ENCODE measurements at regions not wholly inside any gene's neighbourhood (a gene's known extent, or its start where the extent isn't known, plus 50 kb on each side); places are given as distances from the start of the nearest gene placed in this dataset.

- no peaks in the 10 kb centered on the region for H3K4me1 Mint-ChIP-seq
- no peaks in the 10 kb centered on the region for H3K9me3 ChIP-seq (ENCODE audit: control insufficient read depth, low read depth, low read length)
- H3K4ac ChIP-seq (ENCODE audit: low read depth, low read length) = no peak overlapping the region
- no peak overlapping the region for H2BK120ac ChIP-seq (ENCODE audit: low read depth, low read length, poor library complexity, severe bottlenecking)
- no peaks in the 10 kb centered on the region for H3K4me1 ChIP-seq (ENCODE audit: insufficient read depth, low read length)
- no peaks in the 10 kb centered on the region for H4K20me1 ChIP-seq (ENCODE audit: control insufficient read depth, insufficient read depth, insufficient read length)
- DNase-seq = no peak
- H2BK5ac ChIP-seq (ENCODE audit: insufficient read length, low read length) = no peak overlapping the region
- H2BK15ac ChIP-seq (ENCODE audit: low read depth, low read length) = no peak overlapping the region
- no peak overlapping the region for H3K23ac ChIP-seq (ENCODE audit: insufficient read length, low read depth, low read length)
- no peaks in the 10 kb centered on the region for H3K79me1 ChIP-seq (ENCODE audit: insufficient read depth, low read depth, low read length, poor library complexity, severe bottlenecking)
- no peaks in the 10 kb centered on the region for H3K9me3 Mint-ChIP-seq
- H3K56ac ChIP-seq (ENCODE audit: insufficient read length, low read depth, low read length) = no peak overlapping the region
- no peak overlapping the region for H3K27ac Mint-ChIP-seq
- H4K5ac ChIP-seq (ENCODE audit: insufficient read length, low read depth, low read length) = no peak overlapping the region
- H3K27me3 Mint-ChIP-seq (ENCODE audit: low read depth) = peaks cover 4% of the 10 kb centered on the region; the same call in 1 of the 2 replicates
- H2BK12ac ChIP-seq (ENCODE audit: insufficient read length, low read depth, low read length) = no peak overlapping the region
- H3T11ph ChIP-seq (ENCODE audit: low read length) = no peak overlapping the region
- H2AK5ac ChIP-seq (ENCODE audit: insufficient read length, low read length) = no peak overlapping the region
- H3K9ac ChIP-seq (ENCODE audit: extremely low read depth, insufficient read length, low read length) = no peak overlapping the region
- TF ChIP-seq, protein P1, sequence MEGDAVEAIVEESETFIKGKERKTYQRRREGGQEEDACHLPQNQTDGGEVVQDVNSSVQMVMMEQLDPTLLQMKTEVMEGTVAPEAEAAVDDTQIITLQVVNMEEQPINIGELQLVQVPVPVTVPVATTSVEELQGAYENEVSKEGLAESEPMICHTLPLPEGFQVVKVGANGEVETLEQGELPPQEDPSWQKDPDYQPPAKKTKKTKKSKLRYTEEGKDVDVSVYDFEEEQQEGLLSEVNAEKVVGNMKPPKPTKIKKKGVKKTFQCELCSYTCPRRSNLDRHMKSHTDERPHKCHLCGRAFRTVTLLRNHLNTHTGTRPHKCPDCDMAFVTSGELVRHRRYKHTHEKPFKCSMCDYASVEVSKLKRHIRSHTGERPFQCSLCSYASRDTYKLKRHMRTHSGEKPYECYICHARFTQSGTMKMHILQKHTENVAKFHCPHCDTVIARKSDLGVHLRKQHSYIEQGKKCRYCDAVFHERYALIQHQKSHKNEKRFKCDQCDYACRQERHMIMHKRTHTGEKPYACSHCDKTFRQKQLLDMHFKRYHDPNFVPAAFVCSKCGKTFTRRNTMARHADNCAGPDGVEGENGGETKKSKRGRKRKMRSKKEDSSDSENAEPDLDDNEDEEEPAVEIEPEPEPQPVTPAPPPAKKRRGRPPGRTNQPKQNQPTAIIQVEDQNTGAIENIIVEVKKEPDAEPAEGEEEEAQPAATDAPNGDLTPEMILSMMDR (conservative IDR thresholded peaks at IDR 0.05) = no peak
- no peaks in the 10 kb centered on the region for H3K23me2 ChIP-seq (ENCODE audit: insufficient read length, low read depth, low read length, poor library complexity, severe bottlenecking)
- no peaks in the 10 kb centered on the region for H3K36me3 Mint-ChIP-seq (ENCODE audit: insufficient read depth in 1 of 3, low read depth in 3 of 3)
- H4K91ac ChIP-seq (ENCODE audit: insufficient read length, low read depth, low read length) = no peak overlapping the region
- WGBS (ENCODE audit: extremely low coverage, insufficient read length, low lambda C conversion rate) = no CpG with 5 or more reads among the region's 2 CpGs
- H3K4me2 ChIP-seq (ENCODE audit: insufficient read depth, insufficient read length, low read length) = no peak overlapping the region
- H4K8ac ChIP-seq (replicated peaks; ENCODE audit: insufficient read length, low read depth, low read length) = no peak overlapping the region
- no peak overlapping the region for H3K27ac ChIP-seq (ENCODE audit: insufficient read length, low read depth, low read length)
- H3K14ac ChIP-seq (ENCODE audit: insufficient read depth, low read length) = no peak overlapping the region
- H3K18ac ChIP-seq (ENCODE audit: insufficient read length, low read depth, low read length) = no peak overlapping the region
- H3K27me3 ChIP-seq (ENCODE audit: insufficient read depth, low read length) = no peaks in the 10 kb centered on the region
- H2AFZ ChIP-seq (ENCODE audit: low read length) = no peak overlapping the region
- H2BK20ac ChIP-seq (ENCODE audit: low read depth, low read length, poor library complexity, severe bottlenecking) = no peak overlapping the region
- no peaks in the 10 kb centered on the region for H3K79me2 ChIP-seq (ENCODE audit: insufficient read depth, low read length)
- no peak overlapping the region for H3K4me3 Mint-ChIP-seq
Observed at GRCh38 chr10:52573347-52573746, 199.2 kb downstream of the MBL2 start.
